GM12878 (cell line): ENCODE measurements at regions not wholly inside any gene's neighbourhood (a gene's known extent, or its start where the extent isn't known, plus 50 kb on each side); places are given as distances from the start of the nearest gene placed in this dataset.

Experiments
- CREB1 ChIP-seq: IDR thresholded peaks from 2 replicates; pipeline ENCODE4 v1.6.1; 2012; ENCODE audit warnings: low read depth, mild to moderate bottlenecking, inconsistent platforms
- ZSCAN29 ChIP-seq: fragments of 450-650 bp; IDR thresholded peaks from 2 replicates; pipeline ENCODE4 v1.6.1; 2017; ENCODE audit warnings: mild to moderate bottlenecking, moderate library complexity
- TF ChIP-seq, protein P1 (sequence below), 3 experiments: IDR thresholded peaks in 2 of 3; conservative IDR thresholded peaks in 1 of 3; 2 replicates each; pipeline ENCODE4 v1.5.1; 2011; ENCODE audit warnings: low read depth in 3 of 3, low read length in 3 of 3, mild to moderate bottlenecking in 3 of 3, control low read depth in 2 of 3, moderate library complexity in 2 of 3, inconsistent platforms in 1 of 3, mixed read lengths in 1 of 3; ENCODE audit not compliant: control insufficient read depth in 2 of 3, insufficient read depth in 1 of 3; ENCODE audit errors: extremely low read depth in 1 of 3

- TF ChIP-seq ZSCAN29: no peak
- TF ChIP-seq, protein P1, sequence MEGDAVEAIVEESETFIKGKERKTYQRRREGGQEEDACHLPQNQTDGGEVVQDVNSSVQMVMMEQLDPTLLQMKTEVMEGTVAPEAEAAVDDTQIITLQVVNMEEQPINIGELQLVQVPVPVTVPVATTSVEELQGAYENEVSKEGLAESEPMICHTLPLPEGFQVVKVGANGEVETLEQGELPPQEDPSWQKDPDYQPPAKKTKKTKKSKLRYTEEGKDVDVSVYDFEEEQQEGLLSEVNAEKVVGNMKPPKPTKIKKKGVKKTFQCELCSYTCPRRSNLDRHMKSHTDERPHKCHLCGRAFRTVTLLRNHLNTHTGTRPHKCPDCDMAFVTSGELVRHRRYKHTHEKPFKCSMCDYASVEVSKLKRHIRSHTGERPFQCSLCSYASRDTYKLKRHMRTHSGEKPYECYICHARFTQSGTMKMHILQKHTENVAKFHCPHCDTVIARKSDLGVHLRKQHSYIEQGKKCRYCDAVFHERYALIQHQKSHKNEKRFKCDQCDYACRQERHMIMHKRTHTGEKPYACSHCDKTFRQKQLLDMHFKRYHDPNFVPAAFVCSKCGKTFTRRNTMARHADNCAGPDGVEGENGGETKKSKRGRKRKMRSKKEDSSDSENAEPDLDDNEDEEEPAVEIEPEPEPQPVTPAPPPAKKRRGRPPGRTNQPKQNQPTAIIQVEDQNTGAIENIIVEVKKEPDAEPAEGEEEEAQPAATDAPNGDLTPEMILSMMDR (IDR thresholded peaks at IDR 0.05 in 2 of 3, conservative IDR thresholded peaks at IDR 0.05 in 1 of 3; ENCODE audit: control insufficient read depth in 2 of 3, extremely low read depth in 1 of 3, insufficient read depth in 1 of 3, low read depth in 3 of 3, low read length in 3 of 3): no peak
- no peak for TF ChIP-seq CREB1
Observed at GRCh38 chr19:31496076-31496475, 146.8 kb upstream of the TSHZ3 start.
